Suprapubic skin (tissue), 3 donors: ENCODE measurements at regions not wholly inside any gene's neighbourhood (a gene's known extent, or its start where the extent isn't known, plus 50 kb on each side); places are given as distances from the start of the nearest gene placed in this dataset.

Source experiments
- POLR2AphosphoS5 ChIP-seq, 3 donors: sonication (generic); formaldehyde crosslinking; IDR thresholded peaks; one replicate each; pipeline ENCODE4 v1.6.1; 2017; ENCODE audit warnings: antibody characterized with exemption in 3 of 3
- TF ChIP-seq, protein P1 (sequence below), 2 donors: fragments of 200-600 bp in 1 of 2; fragments of 450-650 bp in 1 of 2; sonication (generic) in 1 of 2; IDR thresholded peaks; one replicate each; pipeline ENCODE4 v1.5.1; 2016 to 2019; ENCODE audit warnings: antibody characterized with exemption in 2 of 2, mild to moderate bottlenecking in 1 of 2, moderate library complexity in 1 of 2

DNA sequence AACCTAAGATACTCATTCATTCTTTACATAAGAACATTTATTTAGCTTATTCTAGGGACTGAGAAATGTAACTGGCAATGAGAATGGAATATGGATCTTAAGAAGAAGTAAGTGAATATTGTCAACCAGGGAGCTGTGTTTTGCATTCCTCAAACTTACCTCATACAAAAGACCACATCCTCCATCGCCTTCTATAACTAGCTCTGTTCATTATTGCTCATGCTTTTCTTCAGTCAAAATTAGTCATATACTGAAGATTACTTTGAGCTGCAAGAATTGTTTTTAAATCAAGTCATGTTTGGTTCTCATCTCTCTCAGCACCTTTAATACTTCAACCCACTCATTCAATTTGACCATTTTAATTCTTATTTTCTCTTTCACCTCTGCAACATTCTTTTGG, 140.3 kb upstream of the RASA1 start:
- TF ChIP-seq POLR2AphosphoS5 (IDR thresholded peaks at IDR 0.05): no peak
- TF ChIP-seq, protein P1, sequence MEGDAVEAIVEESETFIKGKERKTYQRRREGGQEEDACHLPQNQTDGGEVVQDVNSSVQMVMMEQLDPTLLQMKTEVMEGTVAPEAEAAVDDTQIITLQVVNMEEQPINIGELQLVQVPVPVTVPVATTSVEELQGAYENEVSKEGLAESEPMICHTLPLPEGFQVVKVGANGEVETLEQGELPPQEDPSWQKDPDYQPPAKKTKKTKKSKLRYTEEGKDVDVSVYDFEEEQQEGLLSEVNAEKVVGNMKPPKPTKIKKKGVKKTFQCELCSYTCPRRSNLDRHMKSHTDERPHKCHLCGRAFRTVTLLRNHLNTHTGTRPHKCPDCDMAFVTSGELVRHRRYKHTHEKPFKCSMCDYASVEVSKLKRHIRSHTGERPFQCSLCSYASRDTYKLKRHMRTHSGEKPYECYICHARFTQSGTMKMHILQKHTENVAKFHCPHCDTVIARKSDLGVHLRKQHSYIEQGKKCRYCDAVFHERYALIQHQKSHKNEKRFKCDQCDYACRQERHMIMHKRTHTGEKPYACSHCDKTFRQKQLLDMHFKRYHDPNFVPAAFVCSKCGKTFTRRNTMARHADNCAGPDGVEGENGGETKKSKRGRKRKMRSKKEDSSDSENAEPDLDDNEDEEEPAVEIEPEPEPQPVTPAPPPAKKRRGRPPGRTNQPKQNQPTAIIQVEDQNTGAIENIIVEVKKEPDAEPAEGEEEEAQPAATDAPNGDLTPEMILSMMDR (IDR thresholded peaks at IDR 0.05): no peak
